ENCODE measurements at regions not wholly inside any gene's neighbourhood (a gene's known extent, or its start where the extent isn't known, plus 50 kb on each side); places are given as distances from the start of the nearest gene placed in this dataset.

DNA sequence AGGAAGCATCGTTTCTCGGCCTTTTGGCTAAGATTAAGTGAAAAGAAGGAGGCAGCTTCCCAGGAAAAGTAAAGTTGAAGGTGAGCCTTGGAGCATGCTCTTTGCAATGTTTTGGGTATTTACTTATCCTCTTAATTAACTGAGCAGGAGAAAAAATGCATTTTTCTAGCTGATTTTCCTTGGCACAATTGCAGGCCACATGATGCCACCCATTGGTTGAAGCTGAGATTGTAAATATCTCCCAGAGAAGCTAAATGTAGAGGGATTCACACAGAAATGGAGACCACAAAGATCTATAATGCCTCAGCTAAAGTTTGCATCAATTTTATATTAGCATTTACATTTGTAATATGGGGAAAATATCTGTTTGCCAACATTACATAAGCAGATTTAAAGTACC lies 294.1 kb downstream of the KCNS3 start:
- DNase-seq: no peak

DNA sequence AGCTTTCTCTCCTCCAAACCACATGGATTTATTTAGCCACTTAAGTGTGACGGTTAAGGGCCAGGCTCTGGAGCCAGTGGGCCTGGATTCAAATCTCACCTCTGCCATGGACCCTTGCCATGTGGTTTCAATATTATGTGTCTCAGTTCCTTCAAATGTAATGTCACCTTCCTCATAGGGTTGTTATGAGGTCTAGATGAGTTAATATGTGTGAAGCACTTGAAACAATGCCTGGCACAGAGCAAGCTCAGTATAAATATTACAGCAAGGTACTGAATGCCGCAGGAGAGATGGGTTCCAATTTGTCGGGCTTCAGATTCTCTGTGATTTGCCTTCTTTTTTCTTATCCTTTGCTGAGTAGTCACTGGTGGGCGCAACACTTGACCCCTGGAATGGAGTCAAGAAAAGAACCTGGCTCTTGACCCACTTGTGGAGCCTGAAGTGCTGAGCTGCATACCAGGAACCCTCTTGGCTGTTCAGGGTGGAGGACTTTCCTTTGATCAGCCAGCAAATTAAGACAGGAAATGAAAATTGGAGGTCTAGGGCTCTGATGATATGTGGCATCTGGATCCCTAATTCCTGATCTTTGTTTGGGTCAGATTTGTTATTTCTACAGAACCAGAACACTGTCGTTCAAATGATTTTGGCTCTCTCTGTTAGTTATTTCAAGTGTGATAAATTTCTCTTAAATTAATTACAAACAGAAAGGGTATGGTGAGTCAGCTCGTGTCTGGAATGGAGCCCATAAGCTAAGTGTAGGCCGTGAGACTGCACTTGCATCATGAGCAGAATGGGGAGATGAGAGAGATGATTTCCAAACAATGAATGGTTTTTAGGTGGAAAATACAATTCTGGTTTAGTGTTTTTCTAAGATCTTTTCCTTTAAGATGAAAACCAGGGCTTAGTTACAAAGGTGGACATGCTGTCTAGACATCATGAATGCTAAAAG lies 293.0 kb downstream of the KCNS3 start:
- no peak for DNase-seq

DNA sequence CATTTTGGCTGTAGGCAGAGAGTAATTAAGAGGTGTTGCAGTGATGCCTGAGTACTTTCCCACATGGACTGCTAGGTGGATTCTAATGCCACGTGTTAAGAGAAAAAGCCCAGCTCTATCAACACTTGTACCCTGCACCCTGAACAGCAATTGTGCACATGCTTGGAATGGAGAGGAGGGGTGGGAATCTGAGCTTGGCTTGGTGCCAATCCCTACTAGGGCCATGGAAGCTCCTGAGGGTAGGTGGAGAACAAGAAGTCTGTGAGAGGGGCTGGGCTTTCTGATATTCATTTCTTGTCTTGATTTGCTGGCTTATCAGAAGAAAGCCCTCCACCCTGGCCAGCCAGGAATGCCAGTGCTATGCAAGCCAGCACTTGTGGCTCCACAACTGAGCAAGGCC lies 292.2 kb downstream of the KCNS3 start:
- DNase-seq: no peak

DNA sequence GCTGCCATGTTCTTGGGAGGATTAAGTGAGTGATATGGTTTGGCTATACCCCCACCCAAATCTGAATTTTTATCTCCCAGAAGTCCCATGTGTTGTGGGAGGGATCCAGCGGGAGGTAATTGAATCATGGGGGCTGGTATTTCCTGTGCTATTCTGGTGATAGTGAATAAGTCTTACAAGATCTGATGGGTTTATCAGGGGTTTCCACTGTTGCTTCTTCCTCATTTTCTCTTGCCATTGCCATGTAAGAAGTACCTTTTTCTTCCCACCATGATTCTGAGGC lies 291.4 kb downstream of the KCNS3 start:
- DNase-seq: no peak

DNA sequence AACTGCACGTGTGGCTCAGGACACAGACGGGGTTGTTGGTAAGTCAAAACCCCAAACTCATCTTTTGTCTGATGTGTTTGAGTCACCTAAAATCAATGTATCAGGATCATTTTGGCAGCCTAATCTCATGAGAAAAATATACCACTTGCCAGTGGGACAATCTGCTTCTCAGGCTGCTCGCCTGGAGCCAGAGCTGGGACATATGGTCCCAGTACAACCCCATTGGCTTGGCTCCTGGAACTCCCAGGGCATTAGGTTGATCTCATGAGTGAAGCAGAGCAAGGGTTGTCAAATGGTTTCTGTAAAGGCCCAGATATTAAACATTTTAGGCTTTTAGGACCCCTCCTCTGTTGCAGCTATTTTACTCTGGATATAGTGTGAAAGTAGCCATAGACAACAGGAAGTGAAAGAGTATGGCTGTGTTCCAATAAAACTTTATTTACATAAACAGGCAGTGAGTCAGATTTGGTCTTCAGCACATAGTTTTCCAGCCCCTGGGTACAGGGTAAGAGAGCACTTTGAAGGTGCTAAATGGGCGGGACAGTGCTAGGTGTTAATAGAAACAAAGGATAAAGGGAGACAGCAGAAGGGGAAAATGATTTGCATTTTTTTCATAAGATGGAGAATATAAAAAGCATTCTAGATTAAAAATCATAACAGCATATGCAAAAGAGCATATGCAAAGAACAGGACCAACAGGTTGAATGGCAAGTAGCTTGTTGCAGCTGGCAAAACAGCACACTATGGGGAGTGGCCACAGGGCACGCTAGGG lies 290.8 kb downstream of the KCNS3 start:
- no peak for DNase-seq

DNA sequence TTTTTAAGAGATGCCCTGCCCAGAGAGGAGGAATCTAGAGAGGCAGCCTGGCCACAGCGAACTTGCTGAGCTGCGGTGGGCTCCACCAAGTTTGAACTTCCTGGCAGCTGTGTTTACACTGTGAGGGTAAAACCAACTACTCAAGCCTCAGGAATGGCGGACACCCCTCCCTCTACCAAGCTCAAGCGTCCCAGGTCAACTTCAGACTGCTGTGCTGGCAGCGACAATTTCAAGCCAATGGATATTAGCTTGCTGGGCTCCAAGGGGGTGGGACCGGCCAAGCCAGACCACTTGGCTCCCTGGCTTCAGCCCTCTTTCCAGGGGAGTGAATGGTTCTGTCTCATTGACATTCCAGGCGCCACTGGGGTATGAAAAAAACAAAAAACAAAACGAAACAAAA lies 289.4 kb downstream of the KCNS3 start:
- DNase-seq: no peak

DNA sequence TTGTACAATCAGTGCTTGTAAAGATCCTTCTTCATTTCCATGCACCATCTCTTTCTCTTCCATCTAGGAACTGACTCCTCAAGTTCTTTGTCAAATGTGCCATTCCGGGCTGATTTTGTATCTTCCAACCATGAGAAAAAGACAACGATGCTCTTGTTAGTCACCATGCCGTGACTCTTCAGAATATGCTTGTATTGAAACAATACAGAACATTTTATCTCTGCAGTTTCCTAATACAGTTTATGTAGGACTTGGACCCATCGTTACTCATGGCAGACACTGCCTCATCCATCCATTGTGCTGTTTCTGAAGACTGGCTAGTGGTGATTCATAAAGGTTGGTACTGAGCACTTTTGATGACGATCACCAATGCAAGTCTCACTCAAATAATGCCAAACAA lies 283.2 kb downstream of the KCNS3 start:
- no peak for DNase-seq

DNA sequence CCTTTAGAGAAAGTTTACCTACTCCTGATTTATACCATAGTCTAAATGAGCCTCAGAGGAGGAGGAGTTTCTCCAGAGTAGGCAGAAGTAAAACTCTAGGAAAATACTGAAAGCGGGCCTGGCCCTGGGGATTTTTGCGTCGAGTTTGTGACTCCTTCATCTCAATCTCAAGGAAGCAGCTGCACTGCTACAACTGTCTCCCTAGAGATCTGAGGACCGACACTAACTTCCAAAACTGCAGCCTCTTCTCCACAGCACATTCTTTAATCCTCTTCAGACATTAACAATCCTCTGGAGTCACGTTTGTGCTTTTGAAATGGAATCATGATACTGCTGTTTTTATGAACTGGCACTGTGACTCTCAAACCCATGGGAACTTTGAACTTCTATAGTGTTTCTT lies 281.4 kb downstream of the KCNS3 start:
- no peak for DNase-seq

DNA sequence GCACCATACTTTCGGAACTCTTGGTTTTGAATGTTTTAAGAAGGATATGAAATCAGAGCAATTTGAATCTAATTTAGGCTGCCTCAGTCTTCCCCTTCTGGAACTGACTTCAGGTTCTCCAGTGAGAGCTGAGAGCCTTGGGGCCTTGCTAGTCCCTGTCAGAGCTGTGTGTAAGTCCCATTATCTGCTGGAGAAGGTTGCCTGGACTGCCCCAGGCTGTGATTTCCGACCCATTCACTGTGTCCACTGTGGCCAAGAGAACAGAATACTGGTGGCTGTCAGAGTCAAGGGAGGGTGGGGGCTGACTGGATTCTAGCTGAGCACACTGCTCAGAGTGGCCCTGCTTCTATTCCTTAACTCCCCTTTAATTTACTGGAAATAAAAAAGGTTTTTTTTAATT lies 278.0 kb downstream of the KCNS3 start:
- DNase-seq: no peak

DNA sequence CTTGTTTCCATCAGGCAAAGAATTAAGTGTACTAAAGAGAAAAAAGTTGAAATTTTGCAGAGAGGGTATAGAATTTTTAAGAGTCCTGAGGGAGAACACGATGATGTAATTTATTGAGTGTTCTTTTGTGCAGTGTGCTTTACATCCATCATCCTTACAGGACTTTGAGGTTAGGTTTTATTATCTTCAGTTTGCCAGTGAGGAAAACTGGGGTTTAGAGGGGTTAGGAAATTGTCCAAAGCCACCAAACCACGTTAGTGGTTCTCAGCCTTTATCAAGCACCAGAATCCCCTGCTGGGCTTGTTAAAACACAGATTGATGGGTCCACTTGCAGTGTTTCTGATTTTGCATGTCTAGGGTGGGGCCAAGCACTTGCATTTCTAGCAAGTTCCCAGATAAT lies 277.5 kb downstream of the KCNS3 start:
- DNase-seq: no peak

DNA sequence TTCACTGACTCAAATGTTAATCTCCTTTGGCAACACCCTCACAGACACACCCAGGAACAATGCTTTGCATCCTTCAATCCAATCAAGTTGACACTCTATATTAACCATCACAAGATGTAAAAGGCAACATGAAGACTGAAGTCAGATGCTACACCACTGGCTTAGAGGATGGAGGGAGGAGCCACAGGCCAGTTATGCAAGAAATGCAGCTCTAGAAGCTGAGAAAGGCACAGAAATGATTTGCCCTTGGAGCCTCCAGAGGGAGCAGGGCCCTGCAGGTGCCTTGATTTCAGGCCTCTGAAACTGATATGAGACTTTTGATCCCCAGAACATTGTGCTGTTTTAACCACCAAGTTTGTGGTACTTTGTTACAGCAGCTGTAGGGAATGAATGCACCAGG lies 276.3 kb downstream of the KCNS3 start:
- DNase-seq: no peak

DNA sequence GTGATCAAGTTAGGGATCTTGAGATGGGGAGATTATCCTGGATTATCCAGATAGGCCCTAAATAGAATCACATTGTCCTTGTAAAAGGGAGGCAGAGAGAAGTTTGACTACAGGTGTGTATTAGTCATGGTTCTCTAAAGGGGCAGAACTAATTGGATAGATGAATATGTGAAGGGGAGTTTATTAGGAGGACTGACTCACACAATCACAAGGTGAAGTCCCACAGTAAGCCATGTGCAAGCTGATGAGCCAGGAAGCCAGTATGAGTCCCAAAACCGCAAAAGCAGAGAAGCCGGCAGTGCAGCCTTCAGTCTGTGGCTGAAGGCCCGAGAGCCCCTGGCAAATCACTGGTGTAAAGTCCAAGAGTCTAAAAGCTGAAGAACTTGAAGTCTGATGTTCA lies 275.8 kb downstream of the KCNS3 start:
- DNase-seq: no peak

DNA sequence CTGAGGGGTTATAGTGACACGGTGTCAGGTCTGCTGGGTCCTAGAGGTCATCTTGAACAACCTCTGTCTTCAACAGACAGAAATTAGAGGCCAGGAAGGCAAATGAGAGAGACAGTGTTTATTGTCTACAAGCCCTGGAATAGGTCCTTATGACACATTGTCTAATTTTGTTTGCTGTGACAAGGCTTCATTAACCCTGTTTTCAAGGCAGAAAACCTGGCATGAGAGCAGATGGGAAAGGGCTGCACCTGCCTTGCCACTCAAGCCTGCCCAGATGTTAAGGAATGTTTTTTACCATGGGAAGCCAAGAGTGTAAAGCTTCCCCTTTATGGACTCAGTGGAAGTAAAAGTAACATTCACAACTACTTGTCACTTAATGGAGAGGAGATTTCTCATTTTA lies 275.3 kb downstream of the KCNS3 start:
- DNase-seq: no peak

DNA sequence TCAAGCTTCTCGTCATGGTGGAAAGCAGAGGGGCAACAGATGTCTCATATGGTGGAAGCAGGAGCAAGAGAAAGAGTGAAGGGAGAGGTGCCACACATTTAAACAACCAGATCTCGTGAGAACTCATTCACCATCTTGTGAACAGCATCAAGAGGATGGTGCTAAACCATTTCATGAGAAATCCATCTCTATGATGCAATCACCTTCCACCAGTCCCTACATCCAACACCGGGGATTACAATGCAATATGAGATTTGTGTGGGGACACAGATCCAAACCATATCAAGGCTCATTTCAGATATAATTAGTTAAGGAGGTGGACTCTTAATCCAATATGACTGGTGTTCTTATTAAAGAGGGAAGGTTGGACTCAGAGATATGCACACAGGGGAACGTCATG lies 272.8 kb downstream of the KCNS3 start:
- no peak for DNase-seq

DNA sequence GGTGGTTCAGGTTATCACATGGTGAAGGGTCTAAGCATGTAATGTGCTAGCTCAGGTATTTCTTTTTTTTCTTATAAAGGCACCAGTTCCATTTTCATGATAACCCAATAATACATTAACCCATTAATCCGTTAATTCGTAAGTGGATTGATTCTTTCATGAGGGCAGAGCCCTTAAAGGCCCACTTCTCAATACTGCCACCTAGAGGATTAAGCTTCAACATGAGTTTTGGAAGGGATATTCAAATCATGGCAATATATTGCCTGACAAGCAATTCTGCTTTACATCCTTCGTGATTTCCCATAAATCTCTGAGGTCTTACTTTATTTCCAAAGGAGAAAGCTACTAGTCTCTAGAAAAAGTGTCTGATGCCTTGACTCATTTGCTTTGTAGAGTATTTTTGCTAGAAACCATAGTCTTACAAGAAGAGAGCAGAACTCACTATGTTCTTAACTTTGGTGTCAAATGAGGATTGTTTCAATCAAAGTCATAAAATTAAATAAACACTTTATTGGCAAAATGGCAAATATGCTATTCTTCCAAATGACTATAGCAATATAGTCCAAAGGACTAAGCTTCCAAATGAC lies 271.3 kb downstream of the KCNS3 start:
- peak in 1 of 5 donors; percentile 3 for DNase-seq

DNA sequence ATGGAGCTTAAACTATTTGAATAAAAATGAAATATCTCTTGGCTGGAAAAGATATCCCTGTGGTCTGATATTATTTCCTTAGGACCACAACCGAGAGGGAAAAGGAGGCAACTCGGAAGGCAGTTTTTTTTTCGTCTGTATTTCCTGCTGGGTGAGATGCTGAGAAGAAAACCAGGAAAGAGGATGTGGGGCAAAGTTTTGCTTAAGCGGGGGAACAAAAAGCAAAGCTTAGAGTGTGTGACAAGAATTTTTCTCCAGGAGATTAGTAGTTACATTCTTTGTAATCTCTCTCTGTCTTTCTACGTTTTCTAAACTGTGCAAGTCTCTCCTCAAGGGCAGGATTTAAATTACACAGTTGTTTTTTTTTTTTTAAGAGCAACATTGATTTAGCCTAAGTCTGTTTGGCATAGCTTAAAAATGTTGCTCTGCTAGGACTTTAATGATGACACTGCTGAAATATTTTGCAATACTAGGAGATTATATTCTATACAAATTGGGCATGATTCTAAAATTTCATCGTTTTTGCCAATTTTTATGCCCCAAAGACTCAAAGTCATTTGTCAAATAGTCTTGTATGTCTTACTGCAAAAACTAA lies 258.5 kb downstream of the KCNS3 start:
- no peak for DNase-seq

DNA sequence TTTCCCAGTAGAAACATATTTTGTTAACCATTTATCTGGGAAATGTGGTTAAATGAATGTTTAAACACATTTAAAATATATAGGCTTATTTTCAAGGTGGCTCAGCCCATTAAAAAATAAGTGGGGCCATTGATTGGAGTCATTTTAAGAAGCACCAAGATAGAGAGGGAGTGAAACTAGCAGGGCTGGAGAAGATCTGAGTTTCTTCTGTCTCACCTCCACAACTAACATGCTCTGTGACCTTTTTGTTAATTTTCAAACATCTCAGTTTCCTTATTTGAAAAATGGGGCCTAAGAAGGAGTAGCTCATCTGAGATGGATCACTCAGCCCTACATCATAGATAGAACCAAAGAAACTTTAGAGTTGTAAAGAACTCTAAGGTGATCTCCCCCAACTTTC lies 254.8 kb downstream of the KCNS3 start:
- DNase-seq: no peak

DNA sequence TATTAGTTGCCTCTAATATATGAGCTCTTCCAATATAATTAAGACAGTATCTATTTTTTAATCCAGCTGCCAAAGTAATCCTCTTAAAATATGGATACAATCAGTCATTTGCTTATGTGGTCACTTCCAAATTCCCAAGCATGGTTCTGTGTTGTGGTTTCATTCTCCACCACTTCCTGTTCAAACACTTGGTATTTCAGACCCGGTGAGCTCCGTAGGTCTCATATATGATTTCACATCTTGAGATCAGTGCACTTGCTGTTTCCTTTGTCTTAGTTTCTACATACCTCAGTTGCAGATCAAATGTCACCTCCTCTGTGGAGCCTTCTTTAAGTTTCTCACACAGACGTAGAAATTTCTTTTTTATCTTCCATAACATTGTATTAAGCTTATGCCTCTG lies 254.2 kb downstream of the KCNS3 start:
- no peak for DNase-seq

DNA sequence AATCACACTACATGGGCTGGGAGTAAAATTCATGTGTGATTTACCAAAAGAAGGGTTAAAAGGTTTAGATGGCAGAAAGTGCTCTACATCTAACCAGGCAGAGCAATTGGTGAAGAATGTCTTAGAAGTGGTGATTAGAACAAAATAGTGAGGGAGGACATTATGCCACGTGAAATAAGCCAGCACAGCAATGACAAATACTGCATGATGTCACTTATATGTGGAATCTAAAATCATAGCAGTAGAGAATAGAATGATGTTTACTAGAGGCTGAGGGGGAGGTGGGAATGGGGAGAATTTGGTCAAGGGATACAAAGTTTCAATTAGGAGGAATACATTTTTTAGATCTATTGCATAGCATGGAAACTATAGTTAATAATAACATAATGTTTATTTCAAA lies 253.3 kb downstream of the KCNS3 start:
- DNase-seq: no peak

DNA sequence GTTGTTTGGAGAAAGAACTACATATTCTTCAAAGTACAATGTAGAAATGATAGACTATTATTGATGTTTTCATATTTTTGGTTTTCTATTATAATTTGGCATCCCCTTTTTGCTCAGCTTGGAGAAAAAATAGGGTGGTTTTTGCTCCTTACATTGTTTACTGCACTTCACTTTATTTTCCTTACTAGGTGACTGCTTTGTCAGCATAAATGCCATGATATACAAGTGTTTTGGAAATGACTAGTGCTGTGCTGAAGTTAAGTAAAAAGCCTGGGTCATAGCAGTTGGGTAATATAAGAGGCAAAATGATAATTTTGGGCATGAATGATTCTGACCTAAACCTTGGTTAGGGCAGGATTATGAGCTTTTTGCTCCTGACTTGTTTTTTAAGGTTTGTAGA lies 250.9 kb downstream of the KCNS3 start:
- DNase-seq: no peak

DNA sequence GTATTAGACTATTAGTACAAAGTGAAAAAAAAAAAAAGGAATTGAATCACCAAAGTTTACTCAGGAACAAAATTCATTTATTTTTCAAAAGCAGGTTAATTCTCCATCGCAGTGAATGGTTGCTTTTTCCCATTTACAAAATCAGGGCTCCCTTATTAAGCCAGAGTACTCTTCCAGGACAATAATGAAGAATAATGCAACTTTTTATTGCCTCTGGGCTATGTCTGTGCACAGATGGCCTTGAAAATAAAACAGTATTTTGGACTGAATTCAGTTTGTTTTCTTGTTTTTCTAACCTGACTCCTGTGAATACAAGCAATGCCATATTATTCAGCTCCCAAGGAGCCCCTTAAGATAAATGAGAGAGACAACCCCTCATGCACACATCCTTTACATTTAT lies 246.8 kb downstream of the KCNS3 start:
- DNase-seq: no peak

DNA sequence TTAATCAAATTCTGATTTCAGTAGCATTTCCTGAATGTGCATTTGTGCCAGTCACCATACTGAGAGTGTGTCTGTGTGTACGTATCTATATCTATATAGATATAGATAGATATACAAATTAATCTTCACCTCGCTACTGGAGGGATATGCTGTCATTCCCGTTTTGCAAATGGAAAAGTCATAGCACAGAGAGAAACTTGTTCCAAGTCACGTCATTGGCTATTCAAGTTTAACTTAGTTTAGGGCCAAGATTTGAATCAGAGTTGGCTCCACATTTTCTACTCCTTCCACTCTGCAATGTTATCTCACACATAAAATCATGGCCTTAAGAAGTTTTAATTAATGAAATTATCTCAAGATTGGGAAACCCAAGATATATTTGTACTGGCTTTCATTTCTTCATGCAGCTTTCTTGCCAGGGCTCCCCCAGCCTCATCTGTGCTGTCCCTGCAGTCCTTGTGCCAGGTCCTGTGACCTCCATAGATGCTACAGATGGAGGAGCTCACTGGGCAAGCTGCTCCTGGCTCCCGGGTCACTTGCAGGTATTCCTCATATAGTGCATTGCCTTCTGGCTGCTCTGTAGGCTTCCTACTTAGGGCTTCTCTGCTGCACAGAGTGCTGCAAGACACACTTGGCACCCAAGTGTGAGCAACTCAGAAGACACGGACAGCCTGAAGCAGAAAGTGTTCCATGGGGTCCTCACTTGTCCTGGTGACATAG lies 245.8 kb downstream of the KCNS3 start:
- DNase-seq: no peak

DNA sequence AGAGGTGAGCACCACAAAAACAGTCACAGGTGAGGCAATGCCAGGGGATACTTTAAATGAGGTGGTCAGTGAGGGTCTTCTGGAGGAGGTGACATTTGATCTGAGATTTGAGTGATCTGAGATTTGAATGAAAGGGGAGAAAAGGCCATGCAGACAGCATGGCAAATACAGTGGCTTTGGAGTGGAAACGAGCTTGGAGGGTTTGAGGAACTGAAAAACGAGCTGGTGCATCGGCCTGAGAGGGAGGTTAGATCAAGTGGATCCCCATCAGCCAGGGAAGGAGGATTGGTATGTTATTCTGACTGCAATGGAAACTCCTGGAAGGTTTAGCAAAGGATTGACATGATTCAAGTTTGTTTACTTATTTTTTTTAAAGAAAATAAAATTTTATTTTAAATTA lies 245.1 kb downstream of the KCNS3 start:
- DNase-seq: no peak
